ENCODE measurements at regions not wholly inside any gene's neighbourhood (a gene's known extent, or its start where the extent isn't known, plus 50 kb on each side); places are given as distances from the start of the nearest gene placed in this dataset.
"Not testable (repeated sequence)": the region's sequence is repeated elsewhere in the genome, so short reads cannot be mapped to it uniquely, and the experiment has no call there.

GRCh38 chr7:34390103-34390502, 267.9 kb upstream of the NPSR1 start:
- no peak for DNase-seq (ENCODE audit: low read depth in 2 of 2)

- DNase-seq (ENCODE audit: low read depth in 2 of 2), result no peak
Observed at GRCh38 chr7:34392972-34393371, 265.0 kb upstream of the NPSR1 start.

GRCh38 chr7:34396437-34397064, 261.5 kb upstream of the NPSR1 start:
- DNase-seq (ENCODE audit: low read depth in 2 of 2), result no peak

DNA sequence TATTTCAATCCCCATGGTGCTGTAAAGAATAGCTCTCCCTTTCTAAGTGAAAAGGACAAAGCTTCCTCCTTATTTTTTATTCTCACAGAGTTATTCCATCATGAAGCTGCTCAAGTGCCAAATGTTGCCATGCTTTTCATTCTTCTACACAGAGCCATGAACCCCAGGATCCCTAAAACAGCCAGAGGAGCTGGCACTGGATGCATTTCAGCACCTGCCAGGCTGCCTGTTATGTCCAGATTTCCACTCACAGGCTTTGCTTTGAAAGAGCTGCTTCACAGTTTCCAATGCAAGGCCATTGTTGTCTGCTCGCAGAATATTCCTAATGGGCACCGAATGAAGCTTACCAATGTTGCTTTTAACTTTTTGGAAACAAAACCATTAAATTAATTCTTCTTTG, 256.2 kb upstream of the NPSR1 start:
- no peak for DNase-seq (ENCODE audit: low read depth in 2 of 2)

GRCh38 chr7:34406848-34407530, 251.0 kb upstream of the NPSR1 start:
- no peak for DNase-seq (ENCODE audit: low read depth in 2 of 2)

DNA sequence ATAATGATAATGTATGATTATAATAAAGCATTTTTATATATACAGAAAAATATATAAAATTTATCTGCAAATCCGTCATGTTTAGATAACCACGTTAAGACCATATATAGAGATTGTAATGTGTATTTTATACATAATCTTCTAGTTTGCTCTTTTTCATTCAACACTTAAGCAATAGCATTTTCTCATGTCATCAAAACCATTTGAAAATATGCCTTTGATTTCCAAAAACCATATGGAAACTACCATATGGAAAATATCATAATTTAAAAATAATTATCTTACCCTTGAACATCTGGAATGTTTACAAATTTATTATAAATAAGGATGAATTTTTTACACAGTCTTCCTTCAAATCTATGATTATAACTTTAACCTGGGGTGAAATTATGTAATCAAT, 250.4 kb upstream of the NPSR1 start:
- no peak for DNase-seq (ENCODE audit: low read depth in 2 of 2)

DNA sequence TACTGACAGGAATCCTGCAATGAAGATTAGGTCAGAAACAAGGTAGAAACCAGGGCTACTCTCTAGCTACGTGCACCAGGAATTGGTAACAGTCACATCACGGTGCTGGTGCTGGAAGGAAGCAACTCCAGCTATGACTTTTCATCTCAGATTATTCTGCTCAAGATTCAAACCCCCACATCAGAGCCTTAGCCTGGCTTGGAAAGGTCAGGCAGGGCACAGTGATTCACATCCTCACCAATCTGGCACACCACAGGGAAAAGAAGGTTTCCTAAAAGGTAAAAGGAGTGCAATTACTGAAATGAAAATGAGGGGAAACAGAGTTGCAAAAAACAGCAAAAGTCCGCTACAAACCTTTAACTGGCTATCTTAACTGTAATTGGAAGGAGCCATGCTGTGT, 240.2 kb upstream of the NPSR1 start:
- DNase-seq (ENCODE audit: low read depth in 2 of 2), result no peak

DNA sequence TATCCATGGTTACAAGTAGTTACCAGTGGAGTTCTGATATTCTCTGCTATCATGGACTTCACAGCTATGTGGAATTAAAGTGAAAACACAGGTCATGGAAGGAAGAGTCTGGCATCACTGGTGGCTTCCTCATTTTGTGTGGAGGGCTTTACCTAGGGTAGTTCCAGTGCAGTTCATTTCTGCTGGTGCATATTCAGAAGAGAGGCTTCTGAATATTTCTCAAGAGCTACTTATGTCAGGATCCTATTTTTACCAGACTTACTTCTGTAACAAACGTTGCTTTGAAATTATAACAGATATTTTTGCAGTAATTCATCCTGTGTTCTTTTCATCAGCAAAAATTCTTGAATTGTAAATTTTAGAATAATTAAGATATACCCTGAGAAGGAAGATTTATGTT, 236.5 kb upstream of the NPSR1 start:
- no peak for DNase-seq (ENCODE audit: low read depth in 2 of 2)

DNA sequence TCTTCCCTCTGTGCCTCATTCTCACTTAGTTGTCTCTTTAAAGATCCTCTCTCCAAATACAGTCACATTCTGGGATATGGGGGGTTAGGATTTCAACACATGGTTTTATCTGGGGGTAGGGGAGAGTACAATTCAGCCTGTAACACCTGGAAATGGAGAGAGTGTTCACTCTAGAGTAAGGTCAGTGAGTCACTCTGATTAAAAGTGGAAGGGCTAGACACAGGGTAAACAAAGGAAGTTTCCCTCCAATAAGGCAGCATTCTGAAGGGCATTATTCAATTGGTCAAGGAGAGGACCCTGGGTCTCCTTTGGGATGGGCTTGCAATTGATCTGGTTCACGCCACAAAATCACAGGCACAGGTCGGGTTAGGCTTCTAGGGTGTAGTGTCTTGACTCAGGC, 232.8 kb upstream of the NPSR1 start:
- no peak for DNase-seq (ENCODE audit: low read depth in 2 of 2)

- DNase-seq (ENCODE audit: low read depth in 2 of 2), result no peak
Observed at GRCh38 chr7:34425631-34426384, 232.2 kb upstream of the NPSR1 start.

GRCh38 chr7:34430456-34430855, 227.6 kb upstream of the NPSR1 start:
- no peak for DNase-seq (ENCODE audit: low read depth in 2 of 2)

DNA sequence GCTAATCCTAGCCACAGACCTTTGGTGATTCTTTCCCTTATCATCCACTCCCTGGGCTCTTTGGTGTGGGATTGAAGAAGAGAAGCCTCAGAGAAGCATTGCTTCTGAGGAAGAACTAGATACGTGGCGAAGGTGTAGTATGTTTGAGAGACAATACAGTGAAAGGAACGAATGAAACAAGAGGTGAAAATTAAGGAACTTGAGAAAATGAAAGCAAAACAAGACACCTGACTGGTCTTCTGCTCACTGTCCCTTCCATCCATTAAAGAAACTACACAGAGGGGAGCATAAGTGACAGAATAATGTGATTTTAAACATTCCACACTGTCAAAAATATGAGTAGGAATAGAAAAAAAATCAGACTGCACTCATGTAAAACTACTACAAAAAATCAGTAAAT, 219.6 kb upstream of the NPSR1 start:
- no peak for DNase-seq (ENCODE audit: low read depth in 2 of 2)

DNA sequence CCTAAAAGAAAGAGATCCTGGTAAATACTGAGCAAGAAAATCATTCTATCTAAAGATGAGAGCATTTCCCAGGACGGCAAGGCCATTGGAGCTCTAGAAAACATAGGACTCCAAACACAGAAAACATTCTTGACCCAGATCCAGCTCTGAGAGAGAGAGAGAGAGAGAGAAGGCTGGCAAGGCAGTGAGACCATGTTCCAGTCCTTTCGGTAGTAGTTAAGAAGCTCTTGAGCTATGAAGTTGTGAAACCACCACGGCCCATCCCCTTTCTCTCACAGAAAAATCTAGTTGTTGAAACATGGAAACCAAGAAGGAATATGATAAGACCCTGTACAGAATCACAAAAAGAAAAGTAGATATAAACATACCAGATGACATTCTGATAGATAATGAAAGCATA, 212.4 kb upstream of the NPSR1 start:
- no peak for DNase-seq (ENCODE audit: low read depth in 2 of 2)

- not testable (repeated sequence) for DNase-seq (ENCODE audit: low read depth in 2 of 2)
Observed at GRCh38 chr7:34448531-34448930, 209.5 kb upstream of the NPSR1 start.

DNA sequence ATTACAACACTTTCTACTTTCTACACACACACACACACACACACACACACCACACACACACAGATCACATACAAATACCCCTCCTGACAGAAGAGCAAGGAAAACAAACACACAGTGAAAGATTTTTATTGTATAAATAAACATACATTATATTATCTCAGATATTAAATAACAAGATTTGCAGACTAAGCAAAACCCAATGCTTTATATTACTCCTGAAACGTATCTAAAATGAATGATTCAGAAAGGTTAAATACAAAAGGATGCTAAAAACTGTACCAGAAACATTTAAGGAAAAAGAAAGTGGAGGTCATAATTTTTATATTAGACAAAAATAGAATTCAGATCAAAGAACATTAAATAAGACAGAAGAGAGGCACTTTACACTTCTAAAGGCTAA, 208.3 kb upstream of the NPSR1 start:
- no peak for DNase-seq (ENCODE audit: low read depth in 2 of 2)

GRCh38 chr7:34451183-34451582, 206.8 kb upstream of the NPSR1 start:
- DNase-seq (ENCODE audit: low read depth in 2 of 2), result no peak

DNA sequence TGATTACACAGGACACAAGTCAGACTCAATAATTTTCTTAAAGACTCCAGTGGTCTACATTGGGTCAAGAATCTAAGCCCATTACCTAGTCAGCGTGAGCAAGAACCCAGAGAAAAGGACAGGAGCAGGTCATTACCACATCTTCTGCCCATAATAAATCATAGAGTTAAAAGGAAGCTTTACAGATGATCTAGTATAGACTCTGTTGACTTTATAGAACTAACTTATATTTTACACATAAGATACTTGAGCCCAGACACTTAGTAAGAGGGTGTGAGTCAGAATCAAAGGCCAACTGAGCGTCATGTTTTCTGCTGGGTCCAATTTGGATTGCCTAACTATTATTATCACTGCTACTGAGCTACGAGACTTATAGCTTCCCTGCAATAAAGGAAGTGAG, 206.1 kb upstream of the NPSR1 start:
- DNase-seq (ENCODE audit: low read depth in 2 of 2), result no peak

- no peak for DNase-seq (ENCODE audit: low read depth in 2 of 2)
Observed at GRCh38 chr7:34452363-34452762, 205.7 kb upstream of the NPSR1 start.

- no peak for DNase-seq (ENCODE audit: low read depth in 2 of 2)
Observed at GRCh38 chr7:34453150-34453549, 204.9 kb upstream of the NPSR1 start.

DNA sequence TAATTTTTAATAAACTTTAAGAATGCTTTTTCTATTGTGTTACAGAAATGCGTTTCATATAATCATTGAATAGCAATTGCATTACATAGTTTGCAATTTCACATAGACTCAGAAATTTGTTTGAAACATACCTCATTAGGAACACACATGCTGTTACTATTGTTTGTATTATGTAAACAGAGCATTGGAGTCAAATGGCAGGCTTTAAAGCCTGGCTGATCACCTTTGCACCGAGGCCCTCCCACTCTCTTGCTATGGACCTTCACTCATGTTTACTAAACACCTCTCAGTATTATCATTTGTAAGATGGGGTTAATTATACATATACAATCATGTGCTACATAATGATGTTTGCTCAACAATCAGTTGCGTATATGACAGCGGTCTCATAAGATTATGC, 203.6 kb upstream of the NPSR1 start:
- no peak for DNase-seq (ENCODE audit: low read depth in 2 of 2)

GRCh38 chr7:34457329-34457728, 200.7 kb upstream of the NPSR1 start:
- no peak for DNase-seq (ENCODE audit: low read depth in 2 of 2)

GRCh38 chr7:34463830-34464229, 194.2 kb upstream of the NPSR1 start:
- DNase-seq (ENCODE audit: low read depth in 2 of 2), result no peak

DNA sequence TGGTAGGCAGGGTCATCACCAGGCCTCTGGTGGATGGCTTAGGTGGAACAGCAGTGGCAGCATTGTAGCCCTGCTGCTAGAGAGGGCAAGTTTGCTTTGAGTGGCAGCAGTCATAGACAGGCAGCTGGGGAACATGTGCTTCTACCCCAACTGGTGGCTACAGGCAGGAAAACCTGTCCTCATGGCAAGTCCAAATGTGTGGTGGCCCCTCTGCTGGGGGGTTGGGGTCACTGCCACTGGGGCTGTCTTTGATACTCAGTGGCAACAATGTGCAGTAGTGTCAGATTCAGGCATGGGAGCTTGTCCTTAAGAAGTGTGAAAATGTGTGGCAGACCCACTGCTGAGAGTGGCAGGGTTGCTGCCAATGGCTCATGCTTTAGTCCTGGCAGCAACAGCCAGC, 186.2 kb upstream of the NPSR1 start:
- DNase-seq (ENCODE audit: low read depth in 2 of 2), result no peak
